ENCODE measurements at regions not wholly inside any gene's neighbourhood (a gene's known extent, or its start where the extent isn't known, plus 50 kb on each side); places are given as distances from the start of the nearest gene placed in this dataset.

- no peak for DNase-seq
These were observed 94.7 kb upstream of the CRHR1 start for GRCh38 chr17:45689451-45689850.

- no peak for DNase-seq
These were observed 93.4 kb upstream of the CRHR1 start for GRCh38 chr17:45690625-45691275.

GRCh38 chr17:45692661-45693060, 91.5 kb upstream of the CRHR1 start:
- no peak for DNase-seq

GRCh38 chr17:45693792-45694191, 90.3 kb upstream of the CRHR1 start:
- DNase-seq, result no peak

GRCh38 chr17:45696442-45696841, 87.7 kb upstream of the CRHR1 start:
- DNase-seq, result no peak

GRCh38 chr17:45697076-45697475, 87.0 kb upstream of the CRHR1 start:
- no peak for DNase-seq

GRCh38 chr17:45700171-45701090, 83.7 kb upstream of the CRHR1 start:
- no peak for DNase-seq

- DNase-seq, result no peak
These were observed 81.4 kb upstream of the CRHR1 start for GRCh38 chr17:45702666-45703266.

GRCh38 chr17:45703348-45703747, 80.8 kb upstream of the CRHR1 start:
- no peak for DNase-seq

- DNase-seq, result no peak
These were observed 80.3 kb upstream of the CRHR1 start for GRCh38 chr17:45703806-45704205.

GRCh38 chr17:45704251-45704650, 79.9 kb upstream of the CRHR1 start:
- DNase-seq, result no peak

- DNase-seq, result no peak
These were observed 78.8 kb upstream of the CRHR1 start for GRCh38 chr17:45705123-45706009.

GRCh38 chr17:45706033-45706432, 78.1 kb upstream of the CRHR1 start:
- DNase-seq, result no peak

- no peak for DNase-seq
These were observed 75.3 kb upstream of the CRHR1 start for GRCh38 chr17:45708707-45709290.

- no peak for DNase-seq
These were observed 74.3 kb upstream of the CRHR1 start for GRCh38 chr17:45709728-45710288.

- no peak for DNase-seq
These were observed 68.3 kb upstream of the CRHR1 start for GRCh38 chr17:45715787-45716186.

- no peak for DNase-seq
These were observed 65.3 kb upstream of the CRHR1 start for GRCh38 chr17:45718791-45719190.

- no peak for DNase-seq
These were observed 64.6 kb upstream of the CRHR1 start for GRCh38 chr17:45719335-45720071.

GRCh38 chr17:45720386-45720785, 63.7 kb upstream of the CRHR1 start:
- no peak for DNase-seq

GRCh38 chr17:45722161-45722560, 62.0 kb upstream of the CRHR1 start:
- DNase-seq, result no peak

- no peak for DNase-seq
These were observed 54.7 kb upstream of the CRHR1 start for GRCh38 chr17:45729294-45729907.
